WTC11 (cell line): ENCODE measurements at regions not wholly inside any gene's neighbourhood (a gene's known extent, or its start where the extent isn't known, plus 50 kb on each side); places are given as distances from the start of the nearest gene placed in this dataset.

Source experiments
- ATAC-seq: fragments of 200-7000 bp; cut with Tn5 transposase; 2 replicates; pipeline ENCODE4 v1.10.0; 2021; ENCODE audit warnings: mild to moderate bottlenecking, moderate library complexity
- CTCF ChIA-PET: fragments of 300-600 bp; sonication (Branson Sonifier 250); formaldehyde crosslinking; loops from one replicate; lab custom pipeline; 2021; ENCODE audit warnings: antibody characterized with exemption; lab: Charles Lee
- POLR2A ChIA-PET: fragments of 350-600 bp; sonication (Branson Sonifier 250); formaldehyde crosslinking; loops from one replicate; lab custom pipeline; 2021; ENCODE audit warnings: antibody characterized with exemption; lab: Charles Lee
- DNase-seq: peaks from one replicate; pipeline ENCODE4 v3.0.0; 2021; ENCODE audit warnings: low spot score
- H3K27ac Mint-ChIP-seq: 2 replicates; pipeline ENCODE4 v1.8.0; 2021; ENCODE audit warnings: mixed read lengths
- H3K27me3 Mint-ChIP-seq: 2 replicates; pipeline ENCODE4 v1.8.0; 2021; ENCODE audit warnings: low read depth, mild to moderate bottlenecking, moderate library complexity, mixed read lengths
- H3K36me3 Mint-ChIP-seq: 2 replicates; pipeline ENCODE4 v1.8.0; 2021; ENCODE audit warnings: mixed read lengths
- H3K4me1 Mint-ChIP-seq: 2 replicates; pipeline ENCODE4 v1.8.0; 2022; ENCODE audit warnings: mixed read lengths
- H3K4me3 Mint-ChIP-seq: 2 replicates; pipeline ENCODE4 v1.8.0; 2021; ENCODE audit warnings: mild to moderate bottlenecking, moderate library complexity, mixed read lengths
- H3K9me3 Mint-ChIP-seq: 2 replicates; pipeline ENCODE4 v1.8.0; 2021; ENCODE audit warnings: mixed read lengths
- AFF4 ChIP-seq: sonication (generic); formaldehyde crosslinking; IDR thresholded peaks from 2 replicates; pipeline ENCODE4 v1.8.1; 2023; ENCODE audit warnings: mild to moderate bottlenecking, missing genetic modification reagents, borderline replicate concordance
- ATF1 ChIP-seq: sonication (generic); formaldehyde crosslinking; IDR thresholded peaks from 2 replicates; pipeline ENCODE4 v1.8.1; 2023; ENCODE audit warnings: mild to moderate bottlenecking, moderate library complexity, missing genetic modification reagents
- CREM ChIP-seq: sonication (generic); formaldehyde crosslinking; IDR thresholded peaks from 2 replicates; pipeline ENCODE4 v1.8.1; 2022; ENCODE audit warnings: mild to moderate bottlenecking, missing genetic modification reagents, moderate library complexity
- E2F1 ChIP-seq: sonication (generic); formaldehyde crosslinking; IDR thresholded peaks from 2 replicates; pipeline ENCODE4 v1.8.0; 2022; ENCODE audit warnings: mild to moderate bottlenecking, missing genetic modification reagents
- ELF4 ChIP-seq: sonication (generic); formaldehyde crosslinking; IDR thresholded peaks from 2 replicates; pipeline ENCODE4 v1.8.1; 2022; ENCODE audit warnings: low read depth, mild to moderate bottlenecking, moderate library complexity, missing genetic modification reagents
- FOXK1 ChIP-seq: sonication (generic); formaldehyde crosslinking; IDR thresholded peaks from 2 replicates; pipeline ENCODE4 v1.8.0; 2022; ENCODE audit warnings: mild to moderate bottlenecking, moderate library complexity, missing genetic modification reagents
- FOXP1 ChIP-seq: sonication (generic); formaldehyde crosslinking; IDR thresholded peaks from 2 replicates; pipeline ENCODE4 v1.8.0; 2022; ENCODE audit warnings: missing genetic modification reagents, mild to moderate bottlenecking, moderate library complexity, borderline replicate concordance
- HMGA2 ChIP-seq: fragments of 250-450 bp; sonication (Bioruptor Pico); IDR thresholded peaks from 2 replicates; pipeline ENCODE4 v1.4.0; 2021; ENCODE audit warnings: mild to moderate bottlenecking, moderate library complexity
- NR2C2 ChIP-seq: sonication (generic); formaldehyde crosslinking; IDR thresholded peaks from 2 replicates; pipeline ENCODE4 v1.8.0; 2022; ENCODE audit warnings: mild to moderate bottlenecking, missing genetic modification reagents
- SOX15 ChIP-seq: fragments of 250-450 bp; sonication (Bioruptor Pico); IDR thresholded peaks from 2 replicates; pipeline ENCODE4 v1.9.0; 2021; ENCODE audit warnings: mild to moderate bottlenecking
- ZNF121 ChIP-seq: sonication (generic); formaldehyde crosslinking; IDR thresholded peaks from 2 replicates; pipeline ENCODE4 v1.8.0; 2023; ENCODE audit warnings: missing genetic modification reagents
- ZNF138 ChIP-seq: sonication (generic); formaldehyde crosslinking; conservative IDR thresholded peaks from 2 replicates; pipeline ENCODE4 v1.8.1; 2022; ENCODE audit warnings: mild to moderate bottlenecking, moderate library complexity, missing genetic modification reagents
- ZNF232 ChIP-seq: sonication (generic); formaldehyde crosslinking; IDR thresholded peaks from 2 replicates; pipeline ENCODE4 v1.8.0; 2022; ENCODE audit warnings: mild to moderate bottlenecking, missing genetic modification reagents
- ZNF263 ChIP-seq: sonication (generic); formaldehyde crosslinking; IDR thresholded peaks from 2 replicates; pipeline ENCODE4 v1.8.1; 2022; ENCODE audit warnings: low read depth, mild to moderate bottlenecking, moderate library complexity, missing genetic modification reagents
- ZNF317 ChIP-seq: sonication (generic); formaldehyde crosslinking; IDR thresholded peaks from 2 replicates; pipeline ENCODE4 v1.8.1; 2023; ENCODE audit warnings: low read depth, mild to moderate bottlenecking, moderate library complexity, missing genetic modification reagents, borderline replicate concordance
- ZNF425 ChIP-seq: fragments of 250-450 bp; sonication (Bioruptor Pico); conservative IDR thresholded peaks from 2 replicates; pipeline ENCODE4 v1.9.0; 2021; ENCODE audit warnings: mild to moderate bottlenecking
- TF ChIP-seq, protein P1 (sequence below): fragments of 200-600 bp; IDR thresholded peaks from 2 replicates; pipeline ENCODE4 v1.8.0; 2022; ENCODE audit warnings: antibody characterized with exemption
- TF ChIP-seq, protein P2 (sequence below): sonication (generic); formaldehyde crosslinking; IDR thresholded peaks from 2 replicates; pipeline ENCODE4 v1.8.0; 2023; ENCODE audit warnings: mild to moderate bottlenecking, missing genetic modification reagents
- TF ChIP-seq, protein P3 (sequence below): fragments of 250-450 bp; sonication (Bioruptor Pico); IDR thresholded peaks from 2 replicates; pipeline ENCODE4 v1.8.0; 2021; ENCODE audit warnings: mild to moderate bottlenecking
- TF ChIP-seq, protein P4 (sequence below): sonication (generic); formaldehyde crosslinking; IDR thresholded peaks from 2 replicates; pipeline ENCODE4 v1.8.1; 2023; ENCODE audit warnings: mild to moderate bottlenecking, missing genetic modification reagents
- TF ChIP-seq, protein P5 (sequence below): sonication (generic); formaldehyde crosslinking; IDR thresholded peaks from 2 replicates; pipeline ENCODE4 v1.8.0; 2022; ENCODE audit warnings: mild to moderate bottlenecking, missing genetic modification reagents

GRCh38 chr7:16203065-16203464 is 218.3 kb downstream of the CRPPA start (continued):
- TF ChIP-seq, protein P1, sequence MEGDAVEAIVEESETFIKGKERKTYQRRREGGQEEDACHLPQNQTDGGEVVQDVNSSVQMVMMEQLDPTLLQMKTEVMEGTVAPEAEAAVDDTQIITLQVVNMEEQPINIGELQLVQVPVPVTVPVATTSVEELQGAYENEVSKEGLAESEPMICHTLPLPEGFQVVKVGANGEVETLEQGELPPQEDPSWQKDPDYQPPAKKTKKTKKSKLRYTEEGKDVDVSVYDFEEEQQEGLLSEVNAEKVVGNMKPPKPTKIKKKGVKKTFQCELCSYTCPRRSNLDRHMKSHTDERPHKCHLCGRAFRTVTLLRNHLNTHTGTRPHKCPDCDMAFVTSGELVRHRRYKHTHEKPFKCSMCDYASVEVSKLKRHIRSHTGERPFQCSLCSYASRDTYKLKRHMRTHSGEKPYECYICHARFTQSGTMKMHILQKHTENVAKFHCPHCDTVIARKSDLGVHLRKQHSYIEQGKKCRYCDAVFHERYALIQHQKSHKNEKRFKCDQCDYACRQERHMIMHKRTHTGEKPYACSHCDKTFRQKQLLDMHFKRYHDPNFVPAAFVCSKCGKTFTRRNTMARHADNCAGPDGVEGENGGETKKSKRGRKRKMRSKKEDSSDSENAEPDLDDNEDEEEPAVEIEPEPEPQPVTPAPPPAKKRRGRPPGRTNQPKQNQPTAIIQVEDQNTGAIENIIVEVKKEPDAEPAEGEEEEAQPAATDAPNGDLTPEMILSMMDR: no peak

GRCh38 chr7:16202303-16202702 is 219.0 kb downstream of the CRPPA start:
- TF ChIP-seq, protein P2, sequence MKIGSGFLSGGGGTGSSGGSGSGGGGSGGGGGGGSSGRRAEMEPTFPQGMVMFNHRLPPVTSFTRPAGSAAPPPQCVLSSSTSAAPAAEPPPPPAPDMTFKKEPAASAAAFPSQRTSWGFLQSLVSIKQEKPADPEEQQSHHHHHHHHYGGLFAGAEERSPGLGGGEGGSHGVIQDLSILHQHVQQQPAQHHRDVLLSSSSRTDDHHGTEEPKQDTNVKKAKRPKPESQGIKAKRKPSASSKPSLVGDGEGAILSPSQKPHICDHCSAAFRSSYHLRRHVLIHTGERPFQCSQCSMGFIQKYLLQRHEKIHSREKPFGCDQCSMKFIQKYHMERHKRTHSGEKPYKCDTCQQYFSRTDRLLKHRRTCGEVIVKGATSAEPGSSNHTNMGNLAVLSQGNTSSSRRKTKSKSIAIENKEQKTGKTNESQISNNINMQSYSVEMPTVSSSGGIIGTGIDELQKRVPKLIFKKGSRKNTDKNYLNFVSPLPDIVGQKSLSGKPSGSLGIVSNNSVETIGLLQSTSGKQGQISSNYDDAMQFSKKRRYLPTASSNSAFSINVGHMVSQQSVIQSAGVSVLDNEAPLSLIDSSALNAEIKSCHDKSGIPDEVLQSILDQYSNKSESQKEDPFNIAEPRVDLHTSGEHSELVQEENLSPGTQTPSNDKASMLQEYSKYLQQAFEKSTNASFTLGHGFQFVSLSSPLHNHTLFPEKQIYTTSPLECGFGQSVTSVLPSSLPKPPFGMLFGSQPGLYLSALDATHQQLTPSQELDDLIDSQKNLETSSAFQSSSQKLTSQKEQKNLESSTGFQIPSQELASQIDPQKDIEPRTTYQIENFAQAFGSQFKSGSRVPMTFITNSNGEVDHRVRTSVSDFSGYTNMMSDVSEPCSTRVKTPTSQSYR (CRISPR knock-in tag): no peak
- TF ChIP-seq E2F1 (no peak), ZNF232 (CRISPR knock-in tag) (no peak), CREM (CRISPR knock-in tag) (no peak), NR2C2 (CRISPR knock-in tag) (no peak), HMGA2 (CRISPR knock-in tag) (no peak), ATF1 (no peak), FOXP1 (CRISPR knock-in tag) (no peak), SOX15 (CRISPR knock-in tag) (no peak), AFF4 (CRISPR knock-in tag) (no peak), FOXK1 (CRISPR knock-in tag) (no peak), ELF4 (no peak), ZNF138 (no peak), ZNF425 (CRISPR knock-in tag) (no peak), ZNF317 (no peak), ZNF121 (CRISPR knock-in tag) (no peak), ZNF263 (CRISPR knock-in tag) (no peak)
- TF ChIP-seq, protein P3, sequence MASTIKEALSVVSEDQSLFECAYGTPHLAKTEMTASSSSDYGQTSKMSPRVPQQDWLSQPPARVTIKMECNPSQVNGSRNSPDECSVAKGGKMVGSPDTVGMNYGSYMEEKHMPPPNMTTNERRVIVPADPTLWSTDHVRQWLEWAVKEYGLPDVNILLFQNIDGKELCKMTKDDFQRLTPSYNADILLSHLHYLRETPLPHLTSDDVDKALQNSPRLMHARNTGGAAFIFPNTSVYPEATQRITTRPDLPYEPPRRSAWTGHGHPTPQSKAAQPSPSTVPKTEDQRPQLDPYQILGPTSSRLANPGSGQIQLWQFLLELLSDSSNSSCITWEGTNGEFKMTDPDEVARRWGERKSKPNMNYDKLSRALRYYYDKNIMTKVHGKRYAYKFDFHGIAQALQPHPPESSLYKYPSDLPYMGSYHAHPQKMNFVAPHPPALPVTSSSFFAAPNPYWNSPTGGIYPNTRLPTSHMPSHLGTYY (CRISPR knock-in tag): no peak
- TF ChIP-seq, protein P4, sequence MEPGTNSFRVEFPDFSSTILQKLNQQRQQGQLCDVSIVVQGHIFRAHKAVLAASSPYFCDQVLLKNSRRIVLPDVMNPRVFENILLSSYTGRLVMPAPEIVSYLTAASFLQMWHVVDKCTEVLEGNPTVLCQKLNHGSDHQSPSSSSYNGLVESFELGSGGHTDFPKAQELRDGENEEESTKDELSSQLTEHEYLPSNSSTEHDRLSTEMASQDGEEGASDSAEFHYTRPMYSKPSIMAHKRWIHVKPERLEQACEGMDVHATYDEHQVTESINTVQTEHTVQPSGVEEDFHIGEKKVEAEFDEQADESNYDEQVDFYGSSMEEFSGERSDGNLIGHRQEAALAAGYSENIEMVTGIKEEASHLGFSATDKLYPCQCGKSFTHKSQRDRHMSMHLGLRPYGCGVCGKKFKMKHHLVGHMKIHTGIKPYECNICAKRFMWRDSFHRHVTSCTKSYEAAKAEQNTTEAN (CRISPR knock-in tag): no peak
- TF ChIP-seq, protein P5, sequence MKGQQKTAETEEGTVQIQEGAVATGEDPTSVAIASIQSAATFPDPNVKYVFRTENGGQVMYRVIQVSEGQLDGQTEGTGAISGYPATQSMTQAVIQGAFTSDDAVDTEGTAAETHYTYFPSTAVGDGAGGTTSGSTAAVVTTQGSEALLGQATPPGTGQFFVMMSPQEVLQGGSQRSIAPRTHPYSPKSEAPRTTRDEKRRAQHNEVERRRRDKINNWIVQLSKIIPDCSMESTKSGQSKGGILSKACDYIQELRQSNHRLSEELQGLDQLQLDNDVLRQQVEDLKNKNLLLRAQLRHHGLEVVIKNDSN (CRISPR knock-in tag): no peak
- Mint-ChIP-seq H3K4me1 (peaks cover 26% of the 10 kb centered on the region), H3K4me3 (no peak overlapping the region), H3K36me3 (no peaks in the 10 kb centered on the region), H3K9me3 (no peaks in the 10 kb centered on the region), H3K27me3 (no peaks in the 10 kb centered on the region), H3K27ac (no peak overlapping the region)
- ChIA-PET CTCF (no interaction called here), POLR2A (no interaction called here)
- ATAC-seq (no peak), DNase-seq (no peak)
